DOHH2 (cell line): ENCODE measurements at regions not wholly inside any gene's neighbourhood (a gene's known extent, or its start where the extent isn't known, plus 50 kb on each side); places are given as distances from the start of the nearest gene placed in this dataset.
"Not testable (repeated sequence)": the region's sequence is repeated elsewhere in the genome, so short reads cannot be mapped to it uniquely, and the experiment has no call there.

ENCODE experiments used
- H3F3A ChIP-seq: fragments of 200-600 bp; sonication (generic), shearing (Covaris generic); 2 replicates; pipeline ENCODE4 v1.6.0; 2016; ENCODE audit warnings: antibody characterized with exemption, mild to moderate bottlenecking; ENCODE audit not compliant: control insufficient read depth, insufficient read depth
- H3K27ac ChIP-seq: fragments of 200-600 bp; sonication (generic); 2 replicates; pipeline ENCODE4 v1.5.1; 2014; ENCODE audit warnings: low read depth, mild to moderate bottlenecking, low read length, moderate library complexity
- H3K27me3 ChIP-seq: fragments of 200-600 bp; sonication (generic); 2 replicates; pipeline ENCODE4 v1.6.1; 2014; ENCODE audit warnings: mild to moderate bottlenecking, low read length, mixed read lengths; ENCODE audit not compliant: control insufficient read depth
- H3K36me3 ChIP-seq: fragments of 200-600 bp; sonication (generic); 2 replicates; pipeline ENCODE4 v1.6.1; 2014; ENCODE audit warnings: mild to moderate bottlenecking, low read length, moderate library complexity, mixed read lengths; ENCODE audit not compliant: control insufficient read depth
- H3K4me1 ChIP-seq: fragments of 200-600 bp; sonication (generic); 2 replicates; pipeline ENCODE4 v1.6.1; 2014; ENCODE audit warnings: mild to moderate bottlenecking, low read length, mixed read lengths; ENCODE audit not compliant: control insufficient read depth
- H3K4me2 ChIP-seq: fragments of 200-600 bp; sonication (generic); 2 replicates; pipeline ENCODE4 v1.6.0; 2014; ENCODE audit warnings: mild to moderate bottlenecking, low read length, moderate library complexity
- H3K4me3 ChIP-seq: fragments of 200-600 bp; sonication (generic); 2 replicates; pipeline ENCODE4 v1.5.1; 2014; ENCODE audit warnings: mild to moderate bottlenecking, low read length, mixed read lengths
- H3K79me2 ChIP-seq: fragments of 200-600 bp; sonication (generic); 2 replicates; pipeline ENCODE4 v1.6.1; 2014; ENCODE audit warnings: mild to moderate bottlenecking, low read length, mixed read lengths; ENCODE audit not compliant: control insufficient read depth
- H3K9me2 ChIP-seq: fragments of 200-600 bp; sonication (generic); replicated peaks from 2 replicates; pipeline ENCODE4 v1.6.1; 2014; ENCODE audit warnings: mild to moderate bottlenecking, low read length, mixed read lengths; ENCODE audit not compliant: control insufficient read depth
- H3K9me3 ChIP-seq: fragments of 200-600 bp; sonication (generic); 2 replicates; pipeline ENCODE4 v1.6.1; 2014; ENCODE audit warnings: antibody characterized with exemption, low read length, mixed read lengths; ENCODE audit not compliant: control insufficient read depth, insufficient read depth
- H4K20me1 ChIP-seq: fragments of 200-600 bp; sonication (generic); 2 replicates; pipeline ENCODE4 v1.6.0; 2014; ENCODE audit warnings: low read depth, mild to moderate bottlenecking, antibody characterized with exemption, low read length, moderate library complexity; ENCODE audit not compliant: control insufficient read depth, insufficient read depth
- CTCF ChIP-seq: fragments of 200-600 bp; sonication (generic); IDR thresholded peaks from one replicate; pipeline ENCODE4 v1.5.1; 2014; ENCODE audit warnings: antibody characterized with exemption, mild to moderate bottlenecking, low read depth, low read length; ENCODE audit not compliant: poor library complexity, severe bottlenecking
- EZH2phosphoT487 ChIP-seq: fragments of 200-600 bp; sonication (generic); IDR thresholded peaks from 2 replicates; pipeline ENCODE4 v1.6.1; 2017; ENCODE audit warnings: borderline replicate concordance, mild to moderate bottlenecking, antibody characterized with exemption, low read length, moderate library complexity, mixed read lengths

GRCh38 chr2:225814554-225814953 lies 415.0 kb downstream of the NYAP2 start:
- no peaks in the 10 kb centered on the region for H3K79me2 ChIP-seq
- no peak overlapping the region for H3K4me3 ChIP-seq
- H3K27ac ChIP-seq = no peak overlapping the region
- H3K27me3 ChIP-seq = no peaks in the 10 kb centered on the region
- H3K4me2 ChIP-seq = no peak overlapping the region
- TF ChIP-seq EZH2phosphoT487 = no peak
- TF ChIP-seq CTCF = no peak
- no peaks in the 10 kb centered on the region for H3K9me3 ChIP-seq
- H3K9me2 ChIP-seq = no peaks in the 10 kb centered on the region
- H3K4me1 ChIP-seq = no peaks in the 10 kb centered on the region
- no peaks in the 10 kb centered on the region for H3K36me3 ChIP-seq
- no peaks in the 10 kb centered on the region for H4K20me1 ChIP-seq
- H3F3A ChIP-seq = no peaks in the 10 kb centered on the region

GRCh38 chr2:225806105-225806504 lies 406.6 kb downstream of the NYAP2 start:
- Histone ChIP-seq H3K4me1 (no peaks in the 10 kb centered on the region), H4K20me1 (no peaks in the 10 kb centered on the region), H3K4me3 (no peak overlapping the region), H3K9me2 (no peaks in the 10 kb centered on the region), H3K9me3 (no peaks in the 10 kb centered on the region), H3K4me2 (no peak overlapping the region), H3K27ac (no peak overlapping the region), H3K27me3 (peaks cover 13% of the 10 kb centered on the region; the same call in 1 of the 2 replicates), H3F3A (no peaks in the 10 kb centered on the region), H3K79me2 (no peaks in the 10 kb centered on the region), H3K36me3 (no peaks in the 10 kb centered on the region)
- TF ChIP-seq EZH2phosphoT487 = no peak
- TF ChIP-seq CTCF = no peak

GRCh38 chr2:225802076-225802475 lies 402.6 kb downstream of the NYAP2 start:
- H3K4me2 ChIP-seq, H3K79me2 ChIP-seq, H3K36me3 ChIP-seq, H3K9me2 ChIP-seq, H3K4me1 ChIP-seq, H3F3A ChIP-seq, H3K9me3 ChIP-seq, H3K4me3 ChIP-seq, H3K27ac ChIP-seq, H4K20me1 ChIP-seq: not testable (repeated sequence)
- peaks cover 15% of the 10 kb centered on the region; the same call in 1 of the 2 replicates for H3K27me3 ChIP-seq

GRCh38 chr2:225797394-225797793 lies 397.9 kb downstream of the NYAP2 start:
- TF ChIP-seq EZH2phosphoT487 (no peak), CTCF (no peak)
- Histone ChIP-seq H3F3A (no peaks in the 10 kb centered on the region), H3K4me2 (no peak overlapping the region), H4K20me1 (no peaks in the 10 kb centered on the region), H3K9me2 (no peaks in the 10 kb centered on the region), H3K36me3 (no peaks in the 10 kb centered on the region), H3K27me3 (0 out of 2 replicates have a peak, but pooled peaks cover 3% of the 10 kb centered on the region), H3K79me2 (no peaks in the 10 kb centered on the region), H3K4me1 (no peaks in the 10 kb centered on the region), H3K27ac (no peak overlapping the region), H3K4me3 (no peak overlapping the region), H3K9me3 (no peaks in the 10 kb centered on the region)
